ENCODE measurements at regions not wholly inside any gene's neighbourhood (a gene's known extent, or its start where the extent isn't known, plus 50 kb on each side); places are given as distances from the start of the nearest gene placed in this dataset.

DNA sequence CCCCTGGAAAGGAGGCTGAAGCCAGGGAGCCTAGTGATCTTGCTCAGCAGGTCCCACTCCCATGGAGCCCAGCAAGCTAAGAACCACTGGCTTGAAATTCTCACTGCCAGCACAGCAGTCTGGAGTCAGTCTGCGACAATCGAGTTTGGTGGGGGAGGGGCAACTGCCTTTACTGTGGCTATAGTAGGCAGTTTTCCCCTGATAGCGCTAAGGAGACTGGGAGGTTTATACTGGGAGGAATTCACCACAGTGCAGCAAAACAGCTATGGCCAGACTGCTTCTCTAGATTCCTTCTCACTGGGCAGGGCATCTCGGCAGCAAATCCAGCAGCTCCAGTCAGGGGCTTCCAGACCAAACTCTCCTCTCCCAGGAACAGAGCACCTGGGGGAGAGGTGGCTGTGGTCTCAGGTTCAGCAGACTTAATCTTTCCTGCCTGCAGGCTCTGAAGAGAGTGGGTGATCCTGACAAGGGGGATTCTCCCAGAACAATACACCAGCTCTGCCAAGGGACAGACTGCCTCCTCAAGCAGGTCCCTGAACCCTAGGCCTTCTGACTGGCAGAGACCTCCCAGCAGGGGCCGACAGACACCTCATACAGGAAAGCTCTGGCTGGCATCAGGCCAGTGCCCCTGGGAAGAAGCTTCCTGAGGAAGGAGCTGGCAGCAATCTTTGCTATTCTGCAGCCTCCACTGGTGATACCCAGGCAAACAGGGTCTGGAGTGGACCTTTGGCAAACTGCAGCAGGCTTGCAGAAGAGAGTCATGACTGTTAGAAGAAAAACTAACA is 548.5 kb upstream of the NEGR1 start:
- Mint-ChIP-seq H3K4me1 (ENCODE audit: low read depth) (no peaks in the 10 kb centered on the region), H3K36me3 (ENCODE audit: low read depth) (no peaks in the 10 kb centered on the region), H3K9me3 (peaks cover 40% of the 10 kb centered on the region), H3K27ac (no peak overlapping the region), H3K27me3 (no peaks in the 10 kb centered on the region), H3K4me3 (no peak overlapping the region)

- no peak overlapping the region for H3K27ac Mint-ChIP-seq
- no peak overlapping the region for H3K4me3 Mint-ChIP-seq
- peaks cover 26% of the 10 kb centered on the region for H3K9me3 Mint-ChIP-seq
- no peaks in the 10 kb centered on the region for H3K36me3 Mint-ChIP-seq (ENCODE audit: low read depth)
- no peaks in the 10 kb centered on the region for H3K27me3 Mint-ChIP-seq
- no peaks in the 10 kb centered on the region for H3K4me1 Mint-ChIP-seq (ENCODE audit: low read depth)
Measured at GRCh38 chr1:72827278-72827677, 544.9 kb upstream of the NEGR1 start.

GRCh38 chr1:72804541-72804940 is 522.2 kb upstream of the NEGR1 start:
- H3K27ac Mint-ChIP-seq: no peak overlapping the region
- H3K27me3 Mint-ChIP-seq: no peaks in the 10 kb centered on the region
- H3K9me3 Mint-ChIP-seq: peaks cover 12% of the 10 kb centered on the region
- H3K4me3 Mint-ChIP-seq: no peak overlapping the region
- H3K4me1 Mint-ChIP-seq (ENCODE audit: low read depth): no peaks in the 10 kb centered on the region
- H3K36me3 Mint-ChIP-seq (ENCODE audit: low read depth): no peaks in the 10 kb centered on the region

DNA sequence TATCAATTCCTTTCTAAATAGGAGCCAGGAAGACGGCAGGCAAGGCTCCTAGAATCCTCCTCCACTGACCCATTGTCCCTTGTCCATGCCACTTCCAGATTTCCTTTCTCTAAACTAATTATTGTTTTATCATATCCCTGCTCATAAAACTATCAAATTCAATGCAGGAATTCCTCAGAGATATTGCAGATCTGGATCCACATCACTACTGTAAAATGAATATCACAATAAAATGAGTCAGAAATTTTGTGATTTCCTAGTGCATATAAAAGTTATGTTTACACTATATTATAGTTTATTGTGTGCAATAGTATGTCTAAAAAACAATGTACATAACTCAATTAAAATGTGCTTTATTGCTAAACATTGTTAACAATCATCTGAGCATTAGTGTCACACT is 498.7 kb upstream of the NEGR1 start:
- Mint-ChIP-seq H3K27ac (no peak overlapping the region), H3K4me3 (no peak overlapping the region), H3K27me3 (no peaks in the 10 kb centered on the region), H3K36me3 (ENCODE audit: low read depth) (no peaks in the 10 kb centered on the region), H3K9me3 (no peaks in the 10 kb centered on the region), H3K4me1 (ENCODE audit: low read depth) (no peaks in the 10 kb centered on the region)

DNA sequence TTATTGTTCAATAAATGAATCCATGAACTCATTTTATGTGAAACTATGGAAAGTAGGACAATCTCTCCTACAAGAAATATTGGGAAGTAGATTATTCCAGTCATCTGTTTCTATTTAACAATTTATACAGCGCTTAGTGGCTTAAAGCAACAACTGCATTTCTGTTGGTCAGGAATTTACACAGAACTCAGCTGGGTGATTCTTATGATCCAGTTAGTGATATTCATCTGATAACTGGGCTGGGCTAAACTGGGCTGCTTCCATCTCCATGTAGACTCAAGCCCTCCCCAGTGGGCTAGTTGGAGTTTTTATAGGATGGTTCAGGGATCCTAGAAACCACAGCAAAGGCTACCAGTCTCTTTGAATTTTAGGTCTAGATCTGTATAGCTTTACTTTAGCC is 497.9 kb upstream of the NEGR1 start:
- Mint-ChIP-seq H3K27ac (no peak overlapping the region), H3K4me1 (ENCODE audit: low read depth) (no peaks in the 10 kb centered on the region), H3K36me3 (ENCODE audit: low read depth) (no peaks in the 10 kb centered on the region), H3K4me3 (no peak overlapping the region), H3K27me3 (no peaks in the 10 kb centered on the region), H3K9me3 (no peaks in the 10 kb centered on the region)

GRCh38 chr1:72777918-72778317 is 495.6 kb upstream of the NEGR1 start:
- Mint-ChIP-seq H3K27me3 (no peaks in the 10 kb centered on the region), H3K4me1 (ENCODE audit: low read depth) (no peaks in the 10 kb centered on the region), H3K9me3 (no peaks in the 10 kb centered on the region), H3K4me3 (no peak overlapping the region), H3K27ac (no peak overlapping the region), H3K36me3 (ENCODE audit: low read depth) (no peaks in the 10 kb centered on the region)

DNA sequence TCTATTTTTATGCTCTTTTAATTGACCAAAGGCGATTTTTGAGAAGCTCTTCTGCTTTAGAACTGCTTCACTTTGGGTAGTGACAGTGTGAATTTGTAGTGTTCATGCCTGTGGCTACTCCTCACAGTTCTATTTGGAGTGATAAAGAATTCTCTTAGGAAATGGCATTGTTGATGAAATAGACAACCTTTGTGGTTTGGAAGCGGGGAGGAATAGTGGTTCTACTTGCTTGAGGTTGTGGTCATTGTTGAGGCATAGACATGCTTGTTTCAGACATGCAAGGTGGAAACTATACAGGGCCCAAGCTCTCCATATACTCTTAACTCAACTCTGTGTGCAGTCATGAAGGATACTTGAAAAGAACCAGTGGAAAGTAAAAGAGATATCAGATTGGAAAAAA is 481.1 kb upstream of the NEGR1 start:
- no peaks in the 10 kb centered on the region for H3K36me3 Mint-ChIP-seq (ENCODE audit: low read depth)
- no peak overlapping the region for H3K4me3 Mint-ChIP-seq
- H3K9me3 Mint-ChIP-seq: no peaks in the 10 kb centered on the region
- H3K27ac Mint-ChIP-seq: no peak overlapping the region
- no peaks in the 10 kb centered on the region for H3K27me3 Mint-ChIP-seq
- H3K4me1 Mint-ChIP-seq (ENCODE audit: low read depth): no peaks in the 10 kb centered on the region

DNA sequence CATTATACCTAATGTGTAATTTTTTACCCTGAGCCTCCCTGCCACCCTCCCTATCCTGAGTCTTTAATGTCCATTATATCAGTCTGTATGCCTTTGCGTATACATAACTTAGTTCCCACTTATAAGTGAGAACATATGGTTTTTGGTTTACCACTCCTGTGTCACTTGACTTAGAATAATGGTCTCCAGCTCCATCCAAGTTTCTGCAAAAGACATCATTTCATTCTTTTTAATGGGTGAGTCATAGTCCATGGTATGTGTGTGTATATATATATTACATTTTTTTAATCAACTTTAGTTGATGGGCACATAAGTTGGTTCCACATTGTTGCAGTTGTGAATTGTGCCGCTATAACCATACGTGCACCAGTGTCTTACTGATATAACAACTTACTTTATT is 477.1 kb upstream of the NEGR1 start:
- H3K27me3 Mint-ChIP-seq: no peaks in the 10 kb centered on the region
- H3K9me3 Mint-ChIP-seq: no peaks in the 10 kb centered on the region
- H3K36me3 Mint-ChIP-seq (ENCODE audit: low read depth): no peaks in the 10 kb centered on the region
- no peak overlapping the region for H3K27ac Mint-ChIP-seq
- H3K4me3 Mint-ChIP-seq: no peak overlapping the region
- no peaks in the 10 kb centered on the region for H3K4me1 Mint-ChIP-seq (ENCODE audit: low read depth)

DNA sequence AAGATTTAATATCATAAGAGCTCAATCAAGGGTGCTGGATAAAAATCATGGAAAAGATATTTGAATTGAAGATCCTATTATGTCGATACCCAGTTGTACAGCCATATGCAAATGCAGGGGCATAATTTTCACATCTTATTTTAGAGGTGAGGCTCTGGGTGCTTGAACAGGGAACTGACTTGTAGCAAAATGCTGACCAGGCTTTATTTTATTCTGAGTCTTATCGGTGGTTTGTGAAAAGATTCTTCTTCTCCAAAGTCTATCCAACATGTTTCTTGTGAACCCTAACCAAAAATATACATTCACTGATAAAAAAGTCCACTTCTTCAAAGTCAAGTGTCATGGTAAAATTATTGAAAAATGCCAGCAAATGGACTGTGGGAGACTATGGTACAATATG is 475.5 kb upstream of the NEGR1 start:
- H3K9me3 Mint-ChIP-seq: peaks cover 5% of the 10 kb centered on the region
- H3K27me3 Mint-ChIP-seq: no peaks in the 10 kb centered on the region
- H3K4me1 Mint-ChIP-seq (ENCODE audit: low read depth): no peaks in the 10 kb centered on the region
- H3K27ac Mint-ChIP-seq: no peak overlapping the region
- H3K36me3 Mint-ChIP-seq (ENCODE audit: low read depth): no peaks in the 10 kb centered on the region
- H3K4me3 Mint-ChIP-seq: no peak overlapping the region

- Mint-ChIP-seq H3K27me3 (no peaks in the 10 kb centered on the region), H3K4me3 (no peak overlapping the region), H3K27ac (no peak overlapping the region), H3K9me3 (peaks cover 4% of the 10 kb centered on the region), H3K36me3 (ENCODE audit: low read depth) (no peaks in the 10 kb centered on the region), H3K4me1 (ENCODE audit: low read depth) (no peaks in the 10 kb centered on the region)
Measured at GRCh38 chr1:72745413-72745812, 463.1 kb upstream of the NEGR1 start.

DNA sequence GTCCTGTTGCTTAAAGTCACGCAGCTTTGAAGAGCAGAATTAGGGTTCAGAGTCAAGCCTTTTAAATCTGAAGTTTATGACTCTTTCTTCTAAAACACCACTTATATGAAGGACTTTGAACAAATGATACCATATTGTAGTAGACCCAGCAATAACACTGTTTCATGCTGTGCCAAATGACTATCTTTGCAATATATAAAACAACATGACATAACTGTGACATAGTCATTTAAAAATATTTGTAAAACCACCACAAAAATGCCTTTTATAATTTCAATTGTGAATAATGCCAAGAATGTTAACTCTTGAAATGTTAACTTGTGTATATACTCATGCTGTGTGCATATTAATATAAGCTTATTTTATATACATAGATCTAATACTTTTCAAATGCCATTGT is 452.1 kb upstream of the NEGR1 start:
- Mint-ChIP-seq H3K4me1 (ENCODE audit: low read depth) (no peaks in the 10 kb centered on the region), H3K27ac (no peak overlapping the region), H3K27me3 (no peaks in the 10 kb centered on the region), H3K4me3 (no peak overlapping the region), H3K36me3 (ENCODE audit: low read depth) (no peaks in the 10 kb centered on the region), H3K9me3 (peaks cover 18% of the 10 kb centered on the region)

- Mint-ChIP-seq H3K4me1 (ENCODE audit: low read depth) (no peaks in the 10 kb centered on the region), H3K27ac (no peak overlapping the region), H3K4me3 (no peak overlapping the region), H3K36me3 (ENCODE audit: low read depth) (no peaks in the 10 kb centered on the region), H3K9me3 (no peaks in the 10 kb centered on the region), H3K27me3 (no peaks in the 10 kb centered on the region)
Measured at GRCh38 chr1:72724951-72725861, 442.9 kb upstream of the NEGR1 start.

DNA sequence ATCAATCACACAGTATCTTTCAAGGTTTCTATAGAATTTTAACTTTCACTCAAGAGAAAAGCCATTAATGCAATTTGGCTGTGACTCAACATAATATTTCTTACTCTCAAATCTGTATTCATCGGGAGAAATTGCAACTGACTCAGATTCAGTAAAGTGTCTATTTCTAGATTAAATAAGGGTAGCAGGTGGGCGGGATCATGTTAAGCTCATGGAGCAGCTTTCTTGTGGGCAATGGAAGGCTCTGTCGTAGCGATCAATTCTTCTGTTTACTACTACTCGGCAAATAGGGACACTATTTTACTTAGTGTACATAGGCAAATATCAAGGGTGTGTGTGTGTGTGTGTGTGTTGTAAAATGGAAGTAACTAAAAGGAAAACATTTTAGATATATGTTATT is 423.6 kb upstream of the NEGR1 start:
- Mint-ChIP-seq H3K4me3 (no peak overlapping the region), H3K27me3 (no peaks in the 10 kb centered on the region), H3K9me3 (peaks cover 4% of the 10 kb centered on the region), H3K4me1 (ENCODE audit: low read depth) (no peaks in the 10 kb centered on the region), H3K36me3 (ENCODE audit: low read depth) (no peaks in the 10 kb centered on the region), H3K27ac (no peak overlapping the region)

DNA sequence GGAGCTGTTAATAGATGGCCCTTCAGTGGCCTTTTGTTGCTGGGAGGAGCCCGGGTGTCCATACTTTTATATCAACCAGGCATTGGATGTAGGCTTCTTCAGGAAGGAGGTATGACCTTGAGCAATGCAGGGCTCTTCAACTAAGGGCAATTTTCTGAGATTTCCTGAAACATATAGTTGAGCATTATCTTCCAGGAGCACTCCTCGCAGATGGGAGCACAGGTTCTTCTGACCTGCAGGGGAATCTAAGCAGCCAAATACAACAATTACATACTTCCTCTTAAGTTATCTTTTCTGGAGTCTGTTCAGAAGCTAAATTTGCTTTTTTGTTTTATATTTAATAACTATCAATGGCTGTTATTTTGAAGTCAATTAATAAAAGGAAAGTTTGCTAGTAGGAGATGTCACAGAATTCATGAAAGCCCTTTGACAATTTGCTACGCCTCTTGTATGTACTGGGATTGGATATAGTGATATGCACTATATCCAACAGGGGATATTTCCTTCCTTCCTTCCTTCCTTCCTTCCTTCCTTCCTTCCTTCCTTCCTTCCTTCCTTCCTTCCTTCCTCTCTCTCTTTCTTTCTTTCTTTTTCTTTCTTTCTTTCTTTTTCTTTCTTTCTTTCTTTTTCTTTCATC is 422.6 kb upstream of the NEGR1 start:
- Mint-ChIP-seq H3K9me3 (peaks cover 4% of the 10 kb centered on the region), H3K27ac (no peak overlapping the region), H3K27me3 (no peaks in the 10 kb centered on the region), H3K36me3 (ENCODE audit: low read depth) (no peaks in the 10 kb centered on the region), H3K4me1 (ENCODE audit: low read depth) (no peaks in the 10 kb centered on the region), H3K4me3 (no peak overlapping the region)

DNA sequence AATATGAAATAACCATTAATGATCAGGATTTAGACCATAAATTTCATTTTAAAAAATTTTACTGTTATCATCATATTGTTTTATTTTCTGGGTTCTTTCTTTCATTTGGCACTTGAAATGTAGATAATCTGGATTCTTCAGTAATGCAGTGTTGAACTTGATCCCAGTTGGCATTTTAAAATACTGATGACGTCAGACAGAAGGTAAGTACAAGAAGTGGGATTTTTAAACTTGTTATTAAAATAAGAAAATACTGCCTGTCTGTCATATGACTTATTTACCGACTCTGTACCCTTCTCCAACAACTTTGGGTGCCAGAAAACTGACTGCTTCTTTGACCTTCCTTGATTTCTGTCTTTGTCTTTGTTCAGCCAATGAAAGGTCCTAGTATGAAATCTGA is 415.1 kb upstream of the NEGR1 start:
- no peaks in the 10 kb centered on the region for H3K4me1 Mint-ChIP-seq (ENCODE audit: low read depth)
- no peaks in the 10 kb centered on the region for H3K27me3 Mint-ChIP-seq
- peaks cover 13% of the 10 kb centered on the region for H3K9me3 Mint-ChIP-seq
- H3K4me3 Mint-ChIP-seq: no peak overlapping the region
- H3K27ac Mint-ChIP-seq: no peak overlapping the region
- no peaks in the 10 kb centered on the region for H3K36me3 Mint-ChIP-seq (ENCODE audit: low read depth)

Measured in stimulated activated naive CD8-positive, alpha-beta T cell treated with anti-CD3 and anti-CD28 coated beads, Interleukin-15, Interleukin-2, amounts not matched to agents 100 ng/mL and 50 ng/mL, for 24 hours (primary cell).